ENCODE measurements at regions not wholly inside any gene's neighbourhood (a gene's known extent, or its start where the extent isn't known, plus 50 kb on each side); places are given as distances from the start of the nearest gene placed in this dataset.

- no peak for DNase-seq (ENCODE audit: extremely low spot score)
- CTCF ChIA-PET = interaction anchor here (1.3 kb wide), 1 partner anchor 11 kb away, joined by 3 read pairs; no protein-coding TSS in a partner anchor
- TF ChIP-seq CTCF (IDR thresholded peaks at IDR 0.05; ENCODE audit: control extremely low read depth, extremely low read depth, low read depth, missing control alignments) = no peak
- POLR2A ChIA-PET = no interaction called here
These were observed 518.5 kb upstream of the TENM4 start for GRCh38 chr11:79959318-79959717.

GRCh38 chr11:79957702-79958101 is 516.9 kb upstream of the TENM4 start:
- CTCF ChIA-PET = no interaction called here
- TF ChIP-seq CTCF (IDR thresholded peaks at IDR 0.05; ENCODE audit: control extremely low read depth, extremely low read depth, low read depth, missing control alignments) = no peak
- DNase-seq (ENCODE audit: extremely low spot score) = no peak
- POLR2A ChIA-PET = no interaction called here

GRCh38 chr11:79956061-79956460 is 515.2 kb upstream of the TENM4 start:
- no peak for TF ChIP-seq CTCF (IDR thresholded peaks at IDR 0.05; ENCODE audit: control extremely low read depth, extremely low read depth, low read depth, missing control alignments)
- DNase-seq (ENCODE audit: extremely low spot score) = no peak
- POLR2A ChIA-PET = no interaction called here
- CTCF ChIA-PET = no interaction called here

- no peak for TF ChIP-seq CTCF (IDR thresholded peaks at IDR 0.05; ENCODE audit: control extremely low read depth, extremely low read depth, low read depth, missing control alignments)
- DNase-seq (ENCODE audit: extremely low spot score) = no peak
- ChIA-PET CTCF (interaction anchor here (1.3 to 2.0 kb wide), 2 partner anchors 13 to 22 kb away, joined by 3 to 5 read pairs; no protein-coding TSS in a partner anchor), POLR2A (no interaction called here)
These were observed 512.8 kb upstream of the TENM4 start for GRCh38 chr11:79953629-79954028.

- DNase-seq (ENCODE audit: extremely low spot score) = no peak
- CTCF ChIA-PET = interaction anchor here (1.1 to 2.1 kb wide), 2 partner anchors 11 to 73 kb away, joined by 4 to 5 read pairs; no protein-coding TSS in a partner anchor
- TF ChIP-seq CTCF (IDR thresholded peaks at IDR 0.05; ENCODE audit: control extremely low read depth, extremely low read depth, low read depth, missing control alignments) = no peak
- POLR2A ChIA-PET = no interaction called here
These were observed 509.9 kb upstream of the TENM4 start for GRCh38 chr11:79950741-79951140.

- DNase-seq (ENCODE audit: extremely low spot score) = no peak
- POLR2A ChIA-PET = no interaction called here
- TF ChIP-seq CTCF (IDR thresholded peaks at IDR 0.05; ENCODE audit: control extremely low read depth, extremely low read depth, low read depth, missing control alignments) = no peak
- CTCF ChIA-PET = interaction anchor here (1.1 to 2.1 kb wide), 2 partner anchors 10 to 73 kb away, joined by 4 to 5 read pairs; no protein-coding TSS in a partner anchor
These were observed 509.3 kb upstream of the TENM4 start for GRCh38 chr11:79950172-79950571.

- no peak for TF ChIP-seq CTCF (IDR thresholded peaks at IDR 0.05; ENCODE audit: control extremely low read depth, extremely low read depth, low read depth, missing control alignments)
- CTCF ChIA-PET = interaction anchor here (1.1 kb wide), 1 partner anchor 74 kb away, joined by 4 read pairs; no protein-coding TSS in a partner anchor
- DNase-seq (ENCODE audit: extremely low spot score) = no peak
- POLR2A ChIA-PET = no interaction called here
These were observed 508.7 kb upstream of the TENM4 start for GRCh38 chr11:79949574-79949973.
